ENCODE measurements at regions not wholly inside any gene's neighbourhood (a gene's known extent, or its start where the extent isn't known, plus 50 kb on each side); places are given as distances from the start of the nearest gene placed in this dataset.

DNA sequence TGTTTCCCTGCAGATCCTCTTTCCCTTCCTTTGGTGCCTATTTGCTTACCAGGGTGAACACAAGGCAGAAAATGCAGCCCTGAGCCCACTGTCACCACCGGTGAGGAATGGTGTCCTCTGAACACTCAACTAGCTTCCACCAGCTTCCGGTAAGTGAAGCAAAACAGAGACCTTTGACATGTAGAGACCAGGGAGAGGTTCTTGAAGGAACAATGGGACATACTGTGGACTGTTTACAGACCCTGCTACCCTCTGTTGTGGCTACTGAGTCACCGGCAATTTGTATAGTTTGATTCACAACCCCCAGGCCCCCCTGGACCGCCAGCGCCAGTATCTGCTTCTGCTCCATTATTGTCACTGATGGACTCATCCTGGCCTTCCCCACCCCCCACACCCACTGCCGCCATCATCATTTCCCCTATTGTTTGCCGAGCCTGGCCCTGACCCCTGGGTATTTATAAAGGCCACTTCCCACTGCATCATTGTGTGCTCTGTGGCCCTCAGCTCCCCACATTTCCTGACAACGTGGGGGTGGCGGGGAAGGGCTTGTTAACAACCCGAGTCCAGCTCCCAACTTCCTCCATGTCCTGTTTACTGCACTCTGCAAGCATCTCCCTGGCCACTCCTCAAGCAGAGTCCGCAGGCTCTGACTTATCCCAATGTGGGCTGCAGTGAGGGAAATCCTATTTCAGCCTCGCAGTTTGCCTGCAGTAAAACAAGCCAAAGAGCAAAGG lies 252.9 kb downstream of the ETS1 start:
- Mint-ChIP-seq H3K9me3 (no peaks in the 10 kb centered on the region), H3K27ac (no peak overlapping the region), H3K27me3 (ENCODE audit: insufficient read depth, low read depth, poor library complexity) (peaks cover 2% of the 10 kb centered on the region), H3K4me1 (peaks cover 15% of the 10 kb centered on the region), H3K4me3 (no peak overlapping the region), H3K36me3 (ENCODE audit: low read depth) (no peaks in the 10 kb centered on the region)
- H2AFZ ChIP-seq: peak overlapping the region; percentile 76
- no peaks in the 10 kb centered on the region for H3K4me1 ChIP-seq (ENCODE audit: insufficient read depth)
- H3K4me3 ChIP-seq: no peak overlapping the region
- DNase-seq (ENCODE audit: low spot score) (no peak), ATAC-seq (no peak)
- no peak overlapping the region for H3K27ac ChIP-seq (ENCODE audit: low read depth)
- no peaks in the 10 kb centered on the region for H4K20me1 ChIP-seq (replicated peaks; ENCODE audit: insufficient read depth)
- H3K9me2 ChIP-seq (ENCODE audit: insufficient read depth): no peaks in the 10 kb centered on the region
- H3K4me2 ChIP-seq: no peak overlapping the region
- no peaks in the 10 kb centered on the region for H3F3A ChIP-seq (replicated peaks; ENCODE audit: low read depth)
- H3K27me3 ChIP-seq (ENCODE audit: insufficient read depth): no peaks in the 10 kb centered on the region
- no peaks in the 10 kb centered on the region for H3K36me3 ChIP-seq (ENCODE audit: insufficient read depth)
- no peak for TF ChIP-seq NANOG (IDR thresholded peaks at IDR 0.05; ENCODE audit: borderline replicate concordance)
- no peak for TF ChIP-seq EZH2phosphoT487 (IDR thresholded peaks at IDR 0.05; ENCODE audit: unreplicated experiment)
- no peak for TF ChIP-seq ZNF114 (CRISPR knock-in tag; IDR thresholded peaks at IDR 0.05)
- TF ChIP-seq EZH2 (IDR thresholded peaks at IDR 0.05; ENCODE audit: low read depth, unreplicated experiment): no peak
- TF ChIP-seq, protein P1, sequence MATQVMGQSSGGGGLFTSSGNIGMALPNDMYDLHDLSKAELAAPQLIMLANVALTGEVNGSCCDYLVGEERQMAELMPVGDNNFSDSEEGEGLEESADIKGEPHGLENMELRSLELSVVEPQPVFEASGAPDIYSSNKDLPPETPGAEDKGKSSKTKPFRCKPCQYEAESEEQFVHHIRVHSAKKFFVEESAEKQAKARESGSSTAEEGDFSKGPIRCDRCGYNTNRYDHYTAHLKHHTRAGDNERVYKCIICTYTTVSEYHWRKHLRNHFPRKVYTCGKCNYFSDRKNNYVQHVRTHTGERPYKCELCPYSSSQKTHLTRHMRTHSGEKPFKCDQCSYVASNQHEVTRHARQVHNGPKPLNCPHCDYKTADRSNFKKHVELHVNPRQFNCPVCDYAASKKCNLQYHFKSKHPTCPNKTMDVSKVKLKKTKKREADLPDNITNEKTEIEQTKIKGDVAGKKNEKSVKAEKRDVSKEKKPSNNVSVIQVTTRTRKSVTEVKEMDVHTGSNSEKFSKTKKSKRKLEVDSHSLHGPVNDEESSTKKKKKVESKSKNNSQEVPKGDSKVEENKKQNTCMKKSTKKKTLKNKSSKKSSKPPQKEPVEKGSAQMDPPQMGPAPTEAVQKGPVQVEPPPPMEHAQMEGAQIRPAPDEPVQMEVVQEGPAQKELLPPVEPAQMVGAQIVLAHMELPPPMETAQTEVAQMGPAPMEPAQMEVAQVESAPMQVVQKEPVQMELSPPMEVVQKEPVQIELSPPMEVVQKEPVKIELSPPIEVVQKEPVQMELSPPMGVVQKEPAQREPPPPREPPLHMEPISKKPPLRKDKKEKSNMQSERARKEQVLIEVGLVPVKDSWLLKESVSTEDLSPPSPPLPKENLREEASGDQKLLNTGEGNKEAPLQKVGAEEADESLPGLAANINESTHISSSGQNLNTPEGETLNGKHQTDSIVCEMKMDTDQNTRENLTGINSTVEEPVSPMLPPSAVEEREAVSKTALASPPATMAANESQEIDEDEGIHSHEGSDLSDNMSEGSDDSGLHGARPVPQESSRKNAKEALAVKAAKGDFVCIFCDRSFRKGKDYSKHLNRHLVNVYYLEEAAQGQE (IDR thresholded peaks at IDR 0.05; ENCODE audit: unreplicated experiment): no peak
- TF ChIP-seq POLR2AphosphoS5 (IDR thresholded peaks at IDR 0.05; ENCODE audit: low read depth): no peak
- no peak for TF ChIP-seq ZNF462 (CRISPR knock-in tag; IDR thresholded peaks at IDR 0.05)
- no peak for TF ChIP-seq CTCF (conservative IDR thresholded peaks at IDR 0.05; ENCODE audit: low read depth in 2 of 2)
- no peak for TF ChIP-seq ZNF331 (CRISPR knock-in tag; IDR thresholded peaks at IDR 0.05; ENCODE audit: low read depth)
- TF ChIP-seq STAT1 (IDR thresholded peaks at IDR 0.05; ENCODE audit: unreplicated experiment): no peak
- no peaks in the 10 kb centered on the region for H3K79me2 ChIP-seq (replicated peaks; ENCODE audit: insufficient read depth)

All from GM23338 (cell line).